ENCODE measurements at regions not wholly inside any gene's neighbourhood (a gene's known extent, or its start where the extent isn't known, plus 50 kb on each side); places are given as distances from the start of the nearest gene placed in this dataset.

DNA sequence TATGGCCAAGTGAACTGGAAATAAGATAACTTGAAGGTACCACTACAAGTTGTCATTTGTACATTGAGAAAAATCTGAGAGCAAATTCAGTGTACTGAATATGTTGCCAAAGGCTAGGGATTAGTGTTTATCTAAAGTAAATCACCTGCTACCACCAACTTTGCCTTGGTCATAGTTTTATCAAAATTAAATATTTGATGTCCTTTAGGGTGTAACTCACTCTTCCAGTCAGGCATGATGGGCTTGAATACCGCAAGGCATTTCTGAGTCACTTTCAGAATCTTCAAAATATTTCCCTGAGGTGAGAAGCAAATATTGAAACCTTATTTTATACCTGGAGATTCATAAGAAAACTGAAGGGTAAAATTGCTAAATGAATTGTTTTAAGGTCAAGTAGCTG is 1338.6 kb upstream of the ACO1 start:
- no peak for TF ChIP-seq POLR2A (IDR thresholded peaks at IDR 0.05)
- TF ChIP-seq CTCF (IDR thresholded peaks at IDR 0.05): no peak

All from ovary (tissue), 3 donors.